HepG2 (cell line): ENCODE measurements at regions not wholly inside any gene's neighbourhood (a gene's known extent, or its start where the extent isn't known, plus 50 kb on each side); places are given as distances from the start of the nearest gene placed in this dataset.

Experiments
- ATAC-seq: fragments of 200-7000 bp; cut with Tn5 transposase; 3 replicates; pipeline ENCODE4 v1.9.1; 2020; ENCODE audit warnings: mild to moderate bottlenecking, moderate library complexity
- BruUV-seq: library from RNA; stranded (reverse); fragments of 400-500 nt; replicated peaks from 2 replicates; lab custom pipeline; 2021; lab: Mats Ljungman, UMichigan
- CTCF ChIA-PET: fragments of 300-600 bp; formaldehyde crosslinking; extraction: SDS; loops from one replicate; lab custom pipeline; 2021; ENCODE audit warnings: low total read pairs, inconsistent platforms, low intra/inter-chr PET ratio; lab: Yijun Ruan, JAX
- POLR2A ChIA-PET: fragments of 350-600 bp; sonication (Branson Sonifier 250); formaldehyde crosslinking; loops from one replicate; lab custom pipeline; 2020; ENCODE audit warnings: antibody characterized with exemption, inconsistent platforms; lab: Yijun Ruan, JAX
- DNase-seq: peaks from one replicate; pipeline ENCODE4 v3.0.0-alpha.2; 2015; ENCODE audit warnings: low spot score
- FAIRE-seq: peaks from 3 replicates; lab custom pipeline; 2011; peaks lifted over from hg19 to GRCh38; lab: Jason Lieb, UNC
- H2AFZ ChIP-seq: one replicate; pipeline ENCODE4 v1.6.1; 2011; ENCODE audit warnings: low read length, inconsistent platforms
- H3K27ac ChIP-seq: fragments of 300-600 bp; 3 replicates; pipeline ENCODE4 v1.8.0; 2011; ENCODE audit warnings: mixed run types, mild to moderate bottlenecking, mixed read lengths, low read length, inconsistent platforms; ENCODE audit not compliant: insufficient read depth; ENCODE audit errors: extremely low read length
- H3K27me3 ChIP-seq, 2 experiments: fragments of 200-600 bp in 1 of 2; 2 replicates in 1 of 2; 3 replicates in 1 of 2; pipeline versions ENCODE4 v1.6.0 to v1.8.0; 2011; ENCODE audit warnings: low read length in 2 of 2, mild to moderate bottlenecking in 2 of 2, moderate library complexity in 2 of 2, inconsistent platforms in 1 of 2; ENCODE audit not compliant: insufficient read depth in 2 of 2, control insufficient read depth in 1 of 2
- H3K36me3 ChIP-seq, 2 experiments: fragments of 200-600 bp in 1 of 2; replicated peaks in 1 of 2; 2 replicates in 1 of 2; 3 replicates in 1 of 2; pipeline versions ENCODE4 v1.5.1 to v1.8.0; 2011; ENCODE audit warnings: low read length in 2 of 2, inconsistent platforms in 1 of 2; ENCODE audit not compliant: insufficient read depth in 2 of 2, control insufficient read depth in 1 of 2
- H3K4me1 ChIP-seq: 2 replicates; pipeline ENCODE4 v1.5.1; 2012; ENCODE audit warnings: low read length, inconsistent platforms; ENCODE audit not compliant: insufficient read depth
- H3K4me2 ChIP-seq: 2 replicates; pipeline ENCODE4 v1.6.0; 2011; ENCODE audit warnings: low read depth, low read length, inconsistent platforms
- H3K4me3 ChIP-seq, 3 experiments: fragments of 200-600 bp in 1 of 3; sonication (generic), shearing (Covaris generic) in 1 of 3; replicated peaks in 1 of 3; 2 replicates each; pipeline ENCODE4 v1.5.1; 2011 to 2016; ENCODE audit warnings: low read length in 3 of 3, inconsistent platforms in 2 of 3, low read depth in 2 of 3, mild to moderate bottlenecking in 2 of 3, control low read depth in 1 of 3, mixed read lengths in 1 of 3; ENCODE audit not compliant: insufficient read depth in 1 of 3
- H3K79me2 ChIP-seq: one replicate; pipeline ENCODE4 v1.6.1; 2011; ENCODE audit warnings: low read length, inconsistent platforms; ENCODE audit not compliant: insufficient read depth
- H3K9ac ChIP-seq: 2 replicates; pipeline ENCODE4 v1.6.0; 2011; ENCODE audit warnings: mild to moderate bottlenecking, low read depth, low read length, inconsistent platforms; ENCODE audit not compliant: insufficient read depth
- H3K9me3 ChIP-seq: 2 replicates; pipeline ENCODE4 v1.5.1; 2012; ENCODE audit warnings: mild to moderate bottlenecking, low read length
- H4K20me1 ChIP-seq: 2 replicates; pipeline ENCODE4 v1.6.0; 2011; ENCODE audit warnings: inconsistent platforms, mild to moderate bottlenecking, low read length, moderate library complexity; ENCODE audit not compliant: insufficient read depth
- GATAD1 ChIP-seq: IDR thresholded peaks from 2 replicates; pipeline ENCODE4 v1.6.1; 2016; ENCODE audit warnings: missing genetic modification reagents, missing compliant biosample characterization
- LRRFIP1 ChIP-seq: sonication (generic); formaldehyde crosslinking; conservative IDR thresholded peaks from 2 replicates; pipeline ENCODE4 v1.4.0; 2020; ENCODE audit warnings: missing genetic modification reagents
- NFKB2 ChIP-seq: sonication (generic); formaldehyde crosslinking; IDR thresholded peaks from 2 replicates; pipeline ENCODE4 v1.4.0; 2020; ENCODE audit warnings: missing genetic modification reagents, borderline replicate concordance
- RFXAP ChIP-seq: sonication (generic); formaldehyde crosslinking; IDR thresholded peaks from 2 replicates; pipeline ENCODE4 v1.4.0; 2020; ENCODE audit warnings: missing genetic modification reagents, borderline replicate concordance
- ZFP36L2 ChIP-seq: sonication (generic); formaldehyde crosslinking; IDR thresholded peaks from 2 replicates; pipeline ENCODE4 v1.4.0; 2020; ENCODE audit warnings: missing genetic modification reagents
- ZNF251 ChIP-seq: sonication (generic); formaldehyde crosslinking; IDR thresholded peaks from 2 replicates; pipeline ENCODE4 v1.9.0; 2021; ENCODE audit warnings: mild to moderate bottlenecking, missing genetic modification reagents
- ZNF275 ChIP-seq: sonication (generic); formaldehyde crosslinking; IDR thresholded peaks from 2 replicates; pipeline ENCODE4 v1.8.0; 2022; ENCODE audit warnings: missing genetic modification reagents, mild to moderate bottlenecking, inconsistent platforms, borderline replicate concordance
- ZNF503 ChIP-seq: sonication (generic); formaldehyde crosslinking; IDR thresholded peaks from 2 replicates; pipeline ENCODE4 v1.4.0; 2020; ENCODE audit warnings: missing genetic modification reagents
- ZNF546 ChIP-seq: sonication (generic); formaldehyde crosslinking; conservative IDR thresholded peaks from 2 replicates; pipeline ENCODE4 v1.8.1; 2023; ENCODE audit warnings: mild to moderate bottlenecking, missing genetic modification reagents
- ZNF776 ChIP-seq: sonication (generic); formaldehyde crosslinking; IDR thresholded peaks from 2 replicates; pipeline ENCODE4 v1.4.0; 2020; ENCODE audit warnings: mild to moderate bottlenecking, missing genetic modification reagents
- ZNF777 ChIP-seq: sonication (generic); formaldehyde crosslinking; IDR thresholded peaks from 2 replicates; pipeline ENCODE4 v1.4.0; 2020; ENCODE audit warnings: missing genetic modification reagents
- WGBS: methylation state at CpG from one replicate; pipeline ENCODE4 v1.1.6; 2017; ENCODE audit warnings: low lambda C conversion rate; 5-methylcytosine and 5-hydroxymethylcytosine counted together
- in situ Hi-C: cut with HindIII; loops from 2 replicates; pipeline ENCODE4 v1.10.0; 2017; ENCODE audit warnings: low pct_unique_long_range_greater_than_20kb; ENCODE audit not compliant: extremely low pct_ligation_motif_present
- intact Hi-C: fragments of 100-400 bp; cut with micrococcal nuclease; formaldehyde crosslinking; loops from one replicate; pipeline ENCODE4 v1.10.0; 2022; ENCODE audit not compliant: unreplicated experiment
- TF ChIP-seq, protein P1 (sequence below): sonication (generic); formaldehyde crosslinking; IDR thresholded peaks from 2 replicates; pipeline ENCODE4 v1.5.0; 2020; ENCODE audit warnings: missing genetic modification reagents
- TF ChIP-seq, protein P2 (sequence below): sonication (generic); formaldehyde crosslinking; IDR thresholded peaks from 2 replicates; pipeline ENCODE4 v1.4.0; 2020; ENCODE audit warnings: low read depth, missing genetic modification reagents

GRCh38 chr2:145086910-145087309, 567.0 kb upstream of the ZEB2 start:
- in situ Hi-C loops, result no loop called here
- no TSS peak for BruUV-seq
- TF ChIP-seq ZNF777 (CRISPR knock-in tag) (no peak), GATAD1 (CRISPR knock-in tag) (no peak), ZNF275 (CRISPR knock-in tag) (no peak), RFXAP (CRISPR knock-in tag) (no peak), ZNF251 (no peak), ZNF503 (no peak), ZNF546 (CRISPR knock-in tag) (no peak), ZNF776 (CRISPR knock-in tag) (no peak), ZFP36L2 (CRISPR knock-in tag) (no peak), LRRFIP1 (CRISPR knock-in tag) (no peak), NFKB2 (CRISPR knock-in tag) (no peak)
- TF ChIP-seq, protein P1, sequence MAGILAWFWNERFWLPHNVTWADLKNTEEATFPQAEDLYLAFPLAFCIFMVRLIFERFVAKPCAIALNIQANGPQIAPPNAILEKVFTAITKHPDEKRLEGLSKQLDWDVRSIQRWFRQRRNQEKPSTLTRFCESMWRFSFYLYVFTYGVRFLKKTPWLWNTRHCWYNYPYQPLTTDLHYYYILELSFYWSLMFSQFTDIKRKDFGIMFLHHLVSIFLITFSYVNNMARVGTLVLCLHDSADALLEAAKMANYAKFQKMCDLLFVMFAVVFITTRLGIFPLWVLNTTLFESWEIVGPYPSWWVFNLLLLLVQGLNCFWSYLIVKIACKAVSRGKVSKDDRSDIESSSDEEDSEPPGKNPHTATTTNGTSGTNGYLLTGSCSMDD (CRISPR knock-in tag), result no peak
- TF ChIP-seq, protein P2, sequence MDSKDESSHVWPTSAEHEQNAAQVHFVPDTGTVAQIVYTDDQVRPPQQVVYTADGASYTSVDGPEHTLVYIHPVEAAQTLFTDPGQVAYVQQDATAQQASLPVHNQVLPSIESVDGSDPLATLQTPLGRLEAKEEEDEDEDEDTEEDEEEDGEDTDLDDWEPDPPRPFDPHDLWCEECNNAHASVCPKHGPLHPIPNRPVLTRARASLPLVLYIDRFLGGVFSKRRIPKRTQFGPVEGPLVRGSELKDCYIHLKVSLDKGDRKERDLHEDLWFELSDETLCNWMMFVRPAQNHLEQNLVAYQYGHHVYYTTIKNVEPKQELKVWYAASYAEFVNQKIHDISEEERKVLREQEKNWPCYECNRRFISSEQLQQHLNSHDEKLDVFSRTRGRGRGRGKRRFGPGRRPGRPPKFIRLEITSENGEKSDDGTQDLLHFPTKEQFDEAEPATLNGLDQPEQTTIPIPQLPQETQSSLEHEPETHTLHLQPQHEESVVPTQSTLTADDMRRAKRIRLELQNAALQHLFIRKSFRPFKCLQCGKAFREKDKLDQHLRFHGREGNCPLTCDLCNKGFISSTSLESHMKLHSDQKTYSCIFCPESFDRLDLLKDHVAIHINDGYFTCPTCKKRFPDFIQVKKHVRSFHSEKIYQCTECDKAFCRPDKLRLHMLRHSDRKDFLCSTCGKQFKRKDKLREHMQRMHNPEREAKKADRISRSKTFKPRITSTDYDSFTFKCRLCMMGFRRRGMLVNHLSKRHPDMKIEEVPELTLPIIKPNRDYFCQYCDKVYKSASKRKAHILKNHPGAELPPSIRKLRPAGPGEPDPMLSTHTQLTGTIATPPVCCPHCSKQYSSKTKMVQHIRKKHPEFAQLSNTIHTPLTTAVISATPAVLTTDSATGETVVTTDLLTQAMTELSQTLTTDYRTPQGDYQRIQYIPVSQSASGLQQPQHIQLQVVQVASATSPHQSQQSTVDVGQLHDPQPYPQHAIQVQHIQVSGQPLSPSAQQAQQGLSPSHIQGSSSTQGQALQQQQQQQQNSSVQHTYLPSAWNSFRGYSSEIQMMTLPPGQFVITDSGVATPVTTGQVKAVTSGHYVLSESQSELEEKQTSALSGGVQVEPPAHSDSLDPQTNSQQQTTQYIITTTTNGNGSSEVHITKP (CRISPR knock-in tag), result no peak

More at GRCh38 chr2:145086910-145087309, 567.0 kb upstream of the ZEB2 start:
- H3K36me3 ChIP-seq, result no peaks in the 10 kb centered on the region
- H4K20me1 ChIP-seq, result no peaks in the 10 kb centered on the region
- no peak overlapping the region for H3K4me3 ChIP-seq
- ATAC-seq (no peak), FAIRE-seq (no peak), DNase-seq (no peak)
- 15% methylated on average over 3 of the region's 3 CpGs for WGBS
- no peak overlapping the region for H3K27ac ChIP-seq
- no peaks in the 10 kb centered on the region for H3K9me3 ChIP-seq
- H3K4me2 ChIP-seq, result no peak overlapping the region
- H3K9ac ChIP-seq, result no peak overlapping the region
- intact Hi-C loops, result no loop called here
- H3K4me1 ChIP-seq, result no peaks in the 10 kb centered on the region
- H2AFZ ChIP-seq, result no peak overlapping the region
- no peaks in the 10 kb centered on the region for H3K79me2 ChIP-seq
- H3K27me3 ChIP-seq, result no peaks in the 10 kb centered on the region
- CTCF ChIA-PET, result no interaction called here
- POLR2A ChIA-PET, result no interaction called here
